Activated naive CD4-positive, alpha-beta T cell treated with anti-CD3 and anti-CD28 coated beads for 36 hours (primary cell): ENCODE measurements at regions not wholly inside any gene's neighbourhood (a gene's known extent, or its start where the extent isn't known, plus 50 kb on each side); places are given as distances from the start of the nearest gene placed in this dataset.
"Not testable (repeated sequence)": the region's sequence is repeated elsewhere in the genome, so short reads cannot be mapped to it uniquely, and the experiment has no call there.

Experiments used
- CTCF ChIA-PET: fragments of 350-600 bp; sonication (Branson Sonifier 250); formaldehyde crosslinking; loops from one replicate; lab custom pipeline; 2021; ENCODE audit warnings: antibody characterized with exemption; lab: Charles Lee
- DNase-seq: peaks from one replicate; pipeline ENCODE4 v3.0.0-alpha.2; 2020
- H3K27ac Mint-ChIP-seq: one replicate; pipeline ENCODE4 v1.8.0; 2021; ENCODE audit warnings: mild to moderate bottlenecking, mixed read lengths
- H3K27me3 Mint-ChIP-seq: one replicate; pipeline ENCODE4 v1.8.0; 2021; ENCODE audit warnings: low read depth, mixed read lengths
- H3K36me3 Mint-ChIP-seq: one replicate; pipeline ENCODE4 v1.8.0; 2021; ENCODE audit warnings: low read depth, mixed read lengths
- H3K4me1 Mint-ChIP-seq: one replicate; pipeline ENCODE4 v1.8.0; 2021; ENCODE audit warnings: low read depth, mixed read lengths
- H3K4me3 Mint-ChIP-seq: one replicate; pipeline ENCODE4 v1.8.0; 2021; ENCODE audit warnings: mild to moderate bottlenecking, moderate library complexity, mixed read lengths
- H3K9me3 Mint-ChIP-seq: one replicate; pipeline ENCODE4 v1.8.0; 2021; ENCODE audit warnings: mixed read lengths
- intact Hi-C: fragments of 100-400 bp; cut with micrococcal nuclease; formaldehyde crosslinking; loops from one replicate; pipeline ENCODE4 v1.15.1; 2023

DNA sequence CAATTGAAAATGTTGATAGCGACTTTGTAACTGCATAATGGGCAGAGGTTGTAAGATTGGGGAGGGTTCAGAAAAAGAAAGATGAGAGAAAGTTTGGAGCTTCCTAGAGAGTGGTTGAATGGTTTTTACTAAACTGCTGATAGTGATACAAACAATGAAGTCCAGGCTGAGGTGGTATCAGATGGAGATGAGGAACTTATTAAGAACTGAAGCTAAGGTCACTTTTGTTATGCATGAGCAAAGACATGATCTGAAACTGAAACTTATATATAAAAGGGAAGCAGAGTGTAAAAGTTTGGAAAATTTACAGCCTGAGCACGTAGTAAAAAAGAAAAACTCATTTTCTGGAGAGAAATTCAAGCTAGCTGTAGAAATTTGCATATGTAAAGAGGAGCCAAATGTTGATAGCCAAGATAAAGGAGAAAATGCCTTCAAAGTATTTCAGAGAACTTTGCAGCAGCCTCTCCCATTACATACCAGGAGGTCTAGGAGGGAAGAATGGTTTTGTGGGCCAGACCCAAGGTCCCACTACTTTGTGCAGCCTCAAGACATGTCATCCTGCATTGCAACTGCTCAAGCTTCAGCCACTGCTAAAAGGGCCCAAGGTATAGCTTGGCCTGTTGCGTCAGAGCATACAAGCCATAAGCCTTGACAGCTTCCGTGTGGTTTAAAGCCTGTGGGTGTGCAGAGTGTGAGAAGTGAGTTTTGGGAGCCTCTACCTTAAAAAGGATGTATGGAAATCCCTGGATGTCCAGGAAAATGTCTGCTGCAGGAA lies 843.9 kb downstream of the AMY1C start:
- Mint-ChIP-seq H3K36me3 (no peaks in the 10 kb centered on the region), H3K4me3 (no peak overlapping the region), H3K4me1 (no peaks in the 10 kb centered on the region), H3K9me3 (peaks cover 21% of the 10 kb centered on the region), H3K27me3 (no peaks in the 10 kb centered on the region), H3K27ac (no peak overlapping the region)
- CTCF ChIA-PET: no interaction called here
- no peak for DNase-seq
- intact Hi-C loops: no loop called here

DNA sequence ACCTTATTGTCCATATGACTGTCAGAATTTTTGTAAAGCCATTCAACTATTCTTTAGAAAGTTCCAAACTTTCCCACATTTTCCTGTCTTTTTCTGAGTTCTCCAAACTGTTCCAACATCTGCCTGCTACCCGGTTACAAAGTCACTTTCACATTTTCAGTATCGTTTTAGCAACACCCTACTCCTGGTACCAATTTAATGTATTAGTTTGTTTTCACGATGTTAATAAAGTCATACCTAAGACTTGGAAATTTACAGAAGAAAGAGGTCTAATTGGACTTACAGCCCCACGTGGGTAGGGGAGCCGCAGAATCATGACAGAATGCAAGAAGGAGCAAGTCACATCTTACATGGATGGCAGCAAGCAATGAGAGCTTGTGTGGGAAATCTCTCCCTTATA lies 867.8 kb downstream of the AMY1C start:
- H3K4me3 Mint-ChIP-seq: no peak overlapping the region
- peaks cover 32% of the 10 kb centered on the region for H3K9me3 Mint-ChIP-seq
- H3K4me1 Mint-ChIP-seq: no peaks in the 10 kb centered on the region
- H3K27me3 Mint-ChIP-seq: no peaks in the 10 kb centered on the region
- H3K36me3 Mint-ChIP-seq: no peaks in the 10 kb centered on the region
- intact Hi-C loops: no loop called here
- CTCF ChIA-PET: no interaction called here
- no peak overlapping the region for H3K27ac Mint-ChIP-seq
- DNase-seq: no peak

DNA sequence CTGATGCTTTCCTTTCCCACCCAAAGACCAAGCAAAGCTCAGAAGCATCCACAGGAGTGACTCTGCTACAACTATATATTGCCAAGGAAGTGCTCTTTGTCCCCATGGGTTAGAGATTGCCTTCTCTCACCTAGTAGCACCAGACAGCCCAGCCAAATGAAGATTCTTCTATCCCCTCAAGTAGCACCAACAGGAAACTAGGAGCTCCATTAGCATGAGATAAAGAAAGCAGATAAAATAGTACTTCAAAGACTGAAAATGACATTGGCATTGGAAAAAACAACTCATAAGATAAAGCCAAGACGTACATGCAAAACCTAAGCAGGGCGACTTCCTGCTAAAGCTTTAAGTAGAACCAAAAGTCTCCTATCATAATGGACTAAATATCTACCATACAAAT lies 871.5 kb downstream of the AMY1C start:
- intact Hi-C loops: no loop called here
- Mint-ChIP-seq H3K36me3 (no peaks in the 10 kb centered on the region), H3K9me3 (peaks cover 24% of the 10 kb centered on the region), H3K4me3 (no peak overlapping the region), H3K27ac (no peak overlapping the region), H3K4me1 (no peaks in the 10 kb centered on the region), H3K27me3 (no peaks in the 10 kb centered on the region)
- CTCF ChIA-PET: no interaction called here
- DNase-seq: no peak

DNA sequence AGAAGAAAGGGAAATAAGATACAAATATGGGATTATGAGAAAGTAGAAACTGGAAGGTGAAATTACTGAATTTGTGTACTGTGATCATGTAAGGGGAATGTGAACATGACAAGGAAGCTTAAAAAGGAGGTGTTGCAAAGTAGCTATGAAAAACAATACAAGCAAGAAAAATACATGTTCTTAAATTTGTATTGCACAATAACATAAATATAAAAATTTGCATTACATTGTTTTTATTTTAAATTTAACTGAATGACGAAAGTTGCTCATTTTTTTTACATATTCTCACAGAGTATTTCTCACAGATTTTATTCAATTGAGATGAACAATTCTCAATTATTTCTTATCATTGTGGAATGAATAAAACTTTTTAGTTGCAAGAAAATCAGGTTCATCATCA lies 874.8 kb downstream of the AMY1C start:
- intact Hi-C loops: no loop called here
- no peak overlapping the region for H3K4me3 Mint-ChIP-seq
- H3K4me1 Mint-ChIP-seq: no peaks in the 10 kb centered on the region
- no peak overlapping the region for H3K27ac Mint-ChIP-seq
- H3K9me3 Mint-ChIP-seq: peaks cover 12% of the 10 kb centered on the region
- CTCF ChIA-PET: no interaction called here
- H3K27me3 Mint-ChIP-seq: no peaks in the 10 kb centered on the region
- DNase-seq: no peak
- no peaks in the 10 kb centered on the region for H3K36me3 Mint-ChIP-seq

DNA sequence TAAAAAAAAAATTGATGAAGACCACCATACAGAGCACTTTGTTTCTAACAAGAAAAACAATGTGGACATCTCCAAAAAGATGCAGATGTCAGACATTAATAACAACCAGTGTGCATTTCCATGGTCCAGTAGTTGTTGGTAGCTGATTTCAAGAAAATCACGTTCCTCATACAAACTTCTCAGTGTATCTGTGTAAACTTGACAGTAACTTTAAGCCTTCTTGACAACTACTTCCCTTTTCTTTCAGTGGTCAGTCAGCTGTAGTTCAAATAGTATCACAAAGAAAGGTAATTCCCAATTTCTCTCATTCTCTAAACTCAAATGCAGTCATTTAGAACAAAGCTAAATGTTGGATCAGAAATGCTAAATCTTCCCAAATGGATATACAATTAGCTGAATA lies 879.9 kb downstream of the AMY1C start:
- DNase-seq: no peak
- Mint-ChIP-seq H3K36me3 (no peaks in the 10 kb centered on the region), H3K27ac (no peak overlapping the region), H3K9me3 (peaks cover 4% of the 10 kb centered on the region), H3K4me3 (no peak overlapping the region), H3K27me3 (no peaks in the 10 kb centered on the region), H3K4me1 (no peaks in the 10 kb centered on the region)
- intact Hi-C loops: no loop called here
- CTCF ChIA-PET: interaction anchor here (0.7 kb wide), 1 partner anchor 685 kb away, joined by 3 read pairs; no protein-coding TSS in a partner anchor

DNA sequence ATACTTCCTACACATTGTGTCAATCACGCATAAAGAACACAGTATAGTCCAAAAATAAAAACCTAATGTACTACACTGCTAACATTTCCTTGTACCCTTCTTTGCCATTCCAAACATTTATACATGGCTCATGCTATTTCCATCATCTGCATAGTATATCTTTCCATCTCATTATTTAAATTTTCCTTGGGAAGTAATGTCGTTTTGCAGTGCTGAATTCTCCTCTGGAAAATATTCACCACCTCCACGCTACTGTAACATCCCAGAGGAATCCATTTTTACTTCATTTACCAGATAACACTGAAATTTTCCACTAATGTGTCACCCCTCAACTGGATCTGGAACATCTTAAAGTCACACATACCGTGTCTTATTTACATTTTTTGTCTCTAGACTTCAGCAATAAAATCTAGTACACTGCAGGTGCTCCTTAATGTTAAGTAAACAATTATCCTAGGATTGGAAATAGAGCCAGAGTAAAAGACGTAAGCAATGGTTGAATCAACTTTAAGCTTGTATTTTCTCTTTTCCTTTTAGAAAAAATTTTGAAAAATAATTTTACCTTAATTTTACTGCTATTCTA lies 881.0 kb downstream of the AMY1C start:
- CTCF ChIA-PET: no interaction called here
- no peaks in the 10 kb centered on the region for H3K36me3 Mint-ChIP-seq
- no peak overlapping the region for H3K4me3 Mint-ChIP-seq
- H3K9me3 Mint-ChIP-seq: no peaks in the 10 kb centered on the region
- no peak overlapping the region for H3K27ac Mint-ChIP-seq
- H3K27me3 Mint-ChIP-seq: no peaks in the 10 kb centered on the region
- H3K4me1 Mint-ChIP-seq: no peaks in the 10 kb centered on the region
- DNase-seq: no peak
- intact Hi-C loops: no loop called here

DNA sequence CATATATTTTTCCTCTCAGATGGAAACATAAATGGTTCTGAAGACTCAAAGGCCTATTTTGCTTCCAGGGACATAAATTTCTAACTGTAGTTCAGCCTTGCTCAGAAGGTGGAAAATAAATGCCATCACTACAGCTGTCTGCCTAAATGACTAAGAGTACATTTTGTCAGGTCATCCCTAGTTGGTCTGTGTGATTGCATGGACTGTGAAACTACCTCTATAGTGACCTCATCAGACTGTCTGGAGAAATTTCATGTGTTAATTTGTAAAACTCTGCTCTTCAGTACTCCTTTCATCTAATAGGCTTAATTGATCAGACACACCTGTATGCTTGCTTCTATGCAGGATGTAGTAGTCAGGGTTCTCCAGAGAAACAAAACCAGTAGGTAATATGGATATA lies 886.9 kb downstream of the AMY1C start:
- Mint-ChIP-seq H3K9me3 (peaks cover 4% of the 10 kb centered on the region), H3K4me3 (no peak overlapping the region), H3K4me1 (no peaks in the 10 kb centered on the region), H3K27me3 (no peaks in the 10 kb centered on the region), H3K36me3 (no peaks in the 10 kb centered on the region), H3K27ac (no peak overlapping the region)
- CTCF ChIA-PET: no interaction called here
- no peak for DNase-seq
- intact Hi-C loops: no loop called here

DNA sequence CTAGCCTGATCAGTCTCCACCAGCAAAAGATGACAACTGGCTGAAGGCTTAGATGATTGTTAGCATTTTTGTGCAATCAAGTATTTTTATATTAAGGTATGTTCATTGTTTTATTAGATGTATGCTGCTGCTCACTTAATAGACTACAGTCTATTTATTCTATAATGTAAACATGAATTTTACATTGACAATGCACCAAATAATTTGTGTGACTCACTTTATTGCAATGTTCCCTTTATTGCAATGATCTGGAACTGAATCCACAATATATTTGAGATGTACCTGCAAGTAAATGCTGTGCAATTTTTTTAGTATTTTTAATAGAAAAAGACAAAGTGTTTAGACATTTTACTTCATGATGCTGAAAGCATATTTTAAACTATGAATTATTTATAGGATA lies 896.5 kb downstream of the AMY1C start:
- intact Hi-C loops: no loop called here
- no peak for DNase-seq
- Mint-ChIP-seq H3K27me3 (no peaks in the 10 kb centered on the region), H3K4me1 (no peaks in the 10 kb centered on the region), H3K36me3 (no peaks in the 10 kb centered on the region), H3K4me3 (no peak overlapping the region), H3K27ac (no peak overlapping the region), H3K9me3 (peaks cover 12% of the 10 kb centered on the region)
- CTCF ChIA-PET: no interaction called here

DNA sequence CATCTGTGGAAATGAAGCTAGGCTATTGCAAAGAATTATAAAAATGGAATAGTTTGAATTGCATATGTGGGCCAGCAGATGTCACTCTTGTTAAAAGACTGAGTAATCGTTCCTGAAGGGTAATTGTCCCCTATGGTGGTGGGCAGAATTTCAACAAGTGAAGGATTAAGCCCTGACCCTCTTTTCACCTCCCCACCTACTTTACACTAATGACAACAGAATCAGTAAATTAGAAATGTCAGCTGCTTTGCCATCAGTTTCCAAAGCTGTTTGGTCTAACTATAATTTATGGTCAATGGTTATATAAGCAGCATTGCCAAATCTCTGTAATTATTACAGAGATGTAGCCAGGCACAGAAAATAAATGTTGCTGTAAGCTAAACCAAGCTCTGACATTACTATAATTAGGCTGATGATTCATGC lies 898.6 kb downstream of the AMY1C start:
- Mint-ChIP-seq H3K36me3 (no peaks in the 10 kb centered on the region), H3K9me3 (peaks cover 12% of the 10 kb centered on the region), H3K27ac (no peak overlapping the region), H3K27me3 (no peaks in the 10 kb centered on the region), H3K4me3 (no peak overlapping the region), H3K4me1 (no peaks in the 10 kb centered on the region)
- CTCF ChIA-PET: no interaction called here
- intact Hi-C loops: loop anchor here (2.0 kb wide), 1 partner anchor 1145 kb away; no protein-coding TSS in a partner anchor
- DNase-seq: no peak

DNA sequence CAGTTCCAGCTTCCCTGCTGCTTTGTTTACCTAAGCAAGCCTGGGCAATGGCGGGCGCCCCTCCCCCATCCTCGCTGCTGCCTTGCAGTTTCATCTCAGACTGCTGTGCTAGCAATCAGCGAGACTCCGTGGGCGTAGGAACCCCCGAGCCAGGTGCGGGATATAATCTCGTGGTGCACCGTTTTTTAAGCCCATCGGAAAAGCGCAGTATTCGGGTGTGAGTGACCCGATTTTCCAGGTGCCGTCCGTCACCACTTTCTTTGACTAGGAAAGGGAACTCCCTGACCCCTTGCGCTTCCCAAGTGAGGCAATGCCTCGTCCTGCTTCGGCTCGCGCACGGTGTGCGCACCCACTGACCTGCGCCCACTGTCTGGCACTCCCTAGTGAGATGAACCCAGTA lies 914.7 kb downstream of the AMY1C start:
- CTCF ChIA-PET, DNase-seq, H3K9me3 Mint-ChIP-seq, H3K27me3 Mint-ChIP-seq, intact Hi-C loops, H3K27ac Mint-ChIP-seq, H3K4me1 Mint-ChIP-seq, H3K36me3 Mint-ChIP-seq, H3K4me3 Mint-ChIP-seq: not testable (repeated sequence)

DNA sequence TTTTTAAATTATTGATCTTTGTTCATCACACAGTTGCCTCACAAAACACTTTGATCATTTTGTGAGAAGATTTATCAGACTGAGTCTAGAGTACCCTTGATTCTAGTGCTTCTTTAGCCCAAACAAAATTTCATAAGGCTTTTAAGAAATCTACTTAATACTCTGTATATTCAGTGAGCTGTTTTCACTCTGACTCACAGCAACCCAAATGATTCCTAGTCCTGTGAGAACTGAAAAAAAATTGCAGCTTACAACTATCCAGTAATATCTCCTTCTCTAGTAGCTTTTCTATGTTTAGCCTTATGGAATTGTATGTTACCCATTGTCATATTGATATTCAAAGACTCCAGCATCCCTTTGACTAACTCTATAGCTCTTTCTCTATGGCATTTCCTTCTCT lies 915.6 kb downstream of the AMY1C start:
- no peak for DNase-seq
- CTCF ChIA-PET: interaction anchor here (0.6 kb wide), 1 partner anchor 218 kb away, joined by 4 read pairs; no protein-coding TSS in a partner anchor
- intact Hi-C loops: no loop called here
- Mint-ChIP-seq H3K27me3 (no peaks in the 10 kb centered on the region), H3K27ac (no peak overlapping the region), H3K4me3 (no peak overlapping the region), H3K4me1 (no peaks in the 10 kb centered on the region), H3K9me3 (peaks cover 5% of the 10 kb centered on the region), H3K36me3 (no peaks in the 10 kb centered on the region)

DNA sequence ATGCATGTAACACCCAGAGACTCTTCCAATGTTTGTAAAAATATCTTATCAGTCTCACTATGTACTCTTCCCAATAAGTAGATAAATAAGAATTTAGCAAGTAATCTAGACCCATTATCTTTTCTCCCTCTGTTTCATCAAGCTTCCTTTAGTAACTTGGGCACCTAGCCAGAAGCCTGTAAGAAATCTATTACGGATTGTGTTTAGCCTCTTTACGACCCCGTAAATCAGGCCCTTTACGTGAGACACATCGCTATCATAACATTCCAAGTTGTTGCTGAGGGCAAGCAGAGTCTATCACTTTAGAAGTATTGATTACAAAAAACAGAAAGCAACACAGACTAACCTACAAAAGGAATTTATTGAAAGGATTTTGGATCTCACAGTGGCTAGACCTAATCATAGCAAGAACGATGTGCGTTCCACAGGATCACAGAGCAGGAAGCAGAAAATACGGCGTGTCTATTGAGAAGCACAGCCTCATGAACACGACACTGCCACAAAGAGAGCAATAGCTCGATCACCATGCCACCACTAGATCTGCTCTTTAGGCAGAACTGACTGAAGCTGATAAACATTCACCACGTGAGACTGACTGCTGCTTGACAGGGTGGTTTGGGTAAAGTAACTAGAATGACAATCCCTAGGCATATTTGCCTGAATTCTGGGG lies 922.1 kb downstream of the AMY1C start:
- Mint-ChIP-seq H3K4me3 (no peak overlapping the region), H3K9me3 (peaks cover 3% of the 10 kb centered on the region), H3K4me1 (no peaks in the 10 kb centered on the region), H3K27ac (no peak overlapping the region), H3K27me3 (no peaks in the 10 kb centered on the region), H3K36me3 (no peaks in the 10 kb centered on the region)
- DNase-seq: no peak
- intact Hi-C loops: no loop called here
- CTCF ChIA-PET: no interaction called here

DNA sequence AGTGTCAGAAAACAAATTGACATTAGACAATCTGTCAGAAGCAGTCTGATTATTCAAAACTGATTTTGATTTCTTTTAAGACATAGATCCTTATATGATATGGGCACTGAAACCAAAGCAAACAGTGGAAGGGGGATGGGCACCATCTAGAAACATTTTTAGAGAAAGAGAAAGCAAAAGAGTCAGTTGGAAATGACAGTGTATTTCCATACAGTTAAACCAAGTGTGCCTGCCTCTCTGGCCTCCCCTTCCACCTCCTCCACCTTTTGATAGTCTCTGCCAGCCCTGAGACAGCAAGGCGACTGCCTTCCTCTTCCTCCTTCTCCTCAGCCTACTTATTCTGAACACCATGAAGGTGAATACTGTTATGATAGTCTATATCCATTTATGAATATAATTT lies 949.7 kb downstream of the AMY1C start:
- Mint-ChIP-seq H3K4me3 (no peak overlapping the region), H3K4me1 (no peaks in the 10 kb centered on the region), H3K9me3 (peaks cover 27% of the 10 kb centered on the region), H3K36me3 (no peaks in the 10 kb centered on the region), H3K27ac (no peak overlapping the region), H3K27me3 (no peaks in the 10 kb centered on the region)
- intact Hi-C loops: no loop called here
- DNase-seq: no peak
- CTCF ChIA-PET: no interaction called here
